ENCODE measurements at regions not wholly inside any gene's neighbourhood (a gene's known extent, or its start where the extent isn't known, plus 50 kb on each side); places are given as distances from the start of the nearest gene placed in this dataset.

DNA sequence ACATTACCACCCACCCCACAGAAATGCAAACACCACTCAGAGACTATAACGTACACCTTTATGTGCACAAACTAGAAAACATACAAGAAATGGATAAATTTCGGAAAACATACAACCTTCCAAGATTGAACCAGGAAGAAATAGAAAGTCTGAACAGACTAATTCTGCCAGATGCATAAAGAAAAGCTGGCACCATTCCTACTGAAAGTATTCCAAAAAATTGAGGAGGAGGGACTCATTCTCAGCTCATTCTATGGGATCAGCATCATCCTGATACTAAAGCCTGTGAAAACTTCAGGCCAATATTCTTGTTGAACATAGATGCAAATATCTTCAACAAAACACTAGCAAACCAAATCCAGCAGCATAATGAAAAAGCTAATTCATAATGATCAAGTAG is 115.1 kb upstream of the CD180 start:
- TF ChIP-seq, protein P1, sequence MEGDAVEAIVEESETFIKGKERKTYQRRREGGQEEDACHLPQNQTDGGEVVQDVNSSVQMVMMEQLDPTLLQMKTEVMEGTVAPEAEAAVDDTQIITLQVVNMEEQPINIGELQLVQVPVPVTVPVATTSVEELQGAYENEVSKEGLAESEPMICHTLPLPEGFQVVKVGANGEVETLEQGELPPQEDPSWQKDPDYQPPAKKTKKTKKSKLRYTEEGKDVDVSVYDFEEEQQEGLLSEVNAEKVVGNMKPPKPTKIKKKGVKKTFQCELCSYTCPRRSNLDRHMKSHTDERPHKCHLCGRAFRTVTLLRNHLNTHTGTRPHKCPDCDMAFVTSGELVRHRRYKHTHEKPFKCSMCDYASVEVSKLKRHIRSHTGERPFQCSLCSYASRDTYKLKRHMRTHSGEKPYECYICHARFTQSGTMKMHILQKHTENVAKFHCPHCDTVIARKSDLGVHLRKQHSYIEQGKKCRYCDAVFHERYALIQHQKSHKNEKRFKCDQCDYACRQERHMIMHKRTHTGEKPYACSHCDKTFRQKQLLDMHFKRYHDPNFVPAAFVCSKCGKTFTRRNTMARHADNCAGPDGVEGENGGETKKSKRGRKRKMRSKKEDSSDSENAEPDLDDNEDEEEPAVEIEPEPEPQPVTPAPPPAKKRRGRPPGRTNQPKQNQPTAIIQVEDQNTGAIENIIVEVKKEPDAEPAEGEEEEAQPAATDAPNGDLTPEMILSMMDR (IDR thresholded peaks at IDR 0.05; ENCODE audit: insufficient read depth, low read length, poor library complexity, severe bottlenecking): no peak
- no peak for TF ChIP-seq EZH2phosphoT487 (conservative IDR thresholded peaks at IDR 0.05; ENCODE audit: low read length)
